Activated CD8-positive, alpha-beta T cell treated with anti-CD3 and anti-CD28 coated beads for 36 hours (primary cell): ENCODE measurements at regions not wholly inside any gene's neighbourhood (a gene's known extent, or its start where the extent isn't known, plus 50 kb on each side); places are given as distances from the start of the nearest gene placed in this dataset.

Source experiments
- ATAC-seq: fragments of 200-7000 bp; cut with Tn5 transposase; one replicate; pipeline ENCODE4 v1.10.0; 2021; ENCODE audit warnings: mild to moderate bottlenecking, moderate library complexity
- CTCF ChIA-PET: fragments of 350-600 bp; sonication (Branson Sonifier 250); formaldehyde crosslinking; loops from one replicate; lab custom pipeline; 2021; ENCODE audit warnings: antibody characterized with exemption; lab: Charles Lee
- POLR2A ChIA-PET: fragments of 350-600 bp; sonication (Branson Sonifier 250); formaldehyde crosslinking; loops from one replicate; lab custom pipeline; 2021; ENCODE audit warnings: antibody characterized with exemption; lab: Charles Lee
- DNase-seq: peaks from one replicate; pipeline ENCODE4 v3.0.0-alpha.2; 2020
- H3K27ac Mint-ChIP-seq: one replicate; pipeline ENCODE4 v1.8.0; 2021; ENCODE audit warnings: mild to moderate bottlenecking, mixed read lengths
- H3K27me3 Mint-ChIP-seq: one replicate; pipeline ENCODE4 v1.8.0; 2021; ENCODE audit warnings: mixed read lengths
- H3K36me3 Mint-ChIP-seq: one replicate; pipeline ENCODE4 v1.8.0; 2021; ENCODE audit warnings: low read depth, mixed read lengths
- H3K4me1 Mint-ChIP-seq: one replicate; pipeline ENCODE4 v1.8.0; 2021; ENCODE audit warnings: low read depth, mixed read lengths
- H3K4me3 Mint-ChIP-seq: one replicate; pipeline ENCODE4 v1.8.0; 2021; ENCODE audit warnings: mild to moderate bottlenecking, moderate library complexity, mixed read lengths
- H3K9me3 Mint-ChIP-seq: one replicate; pipeline ENCODE4 v1.8.0; 2021; ENCODE audit warnings: mixed read lengths
- CTCF ChIP-seq: fragments of 200-600 bp; IDR thresholded peaks from one replicate; pipeline ENCODE4 v1.8.0; 2022; ENCODE audit warnings: antibody characterized with exemption, mild to moderate bottlenecking
- intact Hi-C: fragments of 100-400 bp; cut with micrococcal nuclease; formaldehyde crosslinking; loops from one replicate; pipeline ENCODE4 v1.10.0; 2022

GRCh38 chr15:77853910-77854309 is 221.2 kb upstream of the LINGO1 start:
- CTCF ChIA-PET, result interaction anchor here (0.9 kb wide), 1 partner anchor 236 kb away, joined by 3 read pairs; no protein-coding TSS in a partner anchor
- POLR2A ChIA-PET, result no interaction called here
- Mint-ChIP-seq H3K9me3 (peaks cover 3% of the 10 kb centered on the region), H3K4me3 (no peak overlapping the region), H3K4me1 (no peaks in the 10 kb centered on the region), H3K27ac (no peak overlapping the region), H3K27me3 (peaks cover 4% of the 10 kb centered on the region), H3K36me3 (no peaks in the 10 kb centered on the region)
- intact Hi-C loops, result no loop called here
- no peak for DNase-seq
- TF ChIP-seq CTCF, result no peak
- no peak for ATAC-seq

- H3K36me3 Mint-ChIP-seq, result no peaks in the 10 kb centered on the region
- ChIA-PET POLR2A (no interaction called here), CTCF (no interaction called here)
- intact Hi-C loops, result no loop called here
- ATAC-seq (no peak), DNase-seq (no peak)
- H3K4me3 Mint-ChIP-seq, result no peak overlapping the region
- no peak for TF ChIP-seq CTCF
- peaks cover 3% of the 10 kb centered on the region for H3K9me3 Mint-ChIP-seq
- H3K4me1 Mint-ChIP-seq, result no peaks in the 10 kb centered on the region
- peaks cover 8% of the 10 kb centered on the region for H3K27me3 Mint-ChIP-seq
- no peak overlapping the region for H3K27ac Mint-ChIP-seq
Observed at GRCh38 chr15:77853008-77853328, 220.3 kb upstream of the LINGO1 start.

- no peak for TF ChIP-seq CTCF
- ATAC-seq (no peak), DNase-seq (no peak)
- POLR2A ChIA-PET, result interaction anchor here (0.6 kb wide), 1 partner anchor 210 kb away, joined by 4 read pairs; no protein-coding TSS in a partner anchor
- no peaks in the 10 kb centered on the region for H3K36me3 Mint-ChIP-seq
- intact Hi-C loops, result no loop called here
- H3K9me3 Mint-ChIP-seq, result peaks cover 3% of the 10 kb centered on the region
- CTCF ChIA-PET, result interaction anchor here (1.2 kb wide), 1 partner anchor 18 kb away, joined by 4 read pairs; no protein-coding TSS in a partner anchor
- no peaks in the 10 kb centered on the region for H3K4me1 Mint-ChIP-seq
- H3K27ac Mint-ChIP-seq, result no peak overlapping the region
- H3K4me3 Mint-ChIP-seq, result no peak overlapping the region
- peaks cover 11% of the 10 kb centered on the region for H3K27me3 Mint-ChIP-seq
Observed at GRCh38 chr15:77852241-77853007, 219.7 kb upstream of the LINGO1 start.

- Mint-ChIP-seq H3K27me3 (peaks cover 16% of the 10 kb centered on the region), H3K4me3 (no peak overlapping the region), H3K9me3 (peaks cover 3% of the 10 kb centered on the region), H3K27ac (no peak overlapping the region), H3K4me1 (no peaks in the 10 kb centered on the region), H3K36me3 (no peaks in the 10 kb centered on the region)
- ChIA-PET CTCF (interaction anchor here (1.2 kb wide), 1 partner anchor 19 kb away, joined by 4 read pairs; no protein-coding TSS in a partner anchor), POLR2A (no interaction called here)
- ATAC-seq (no peak), DNase-seq (no peak)
- intact Hi-C loops, result no loop called here
- TF ChIP-seq CTCF, result no peak
Observed at GRCh38 chr15:77851691-77852090, 219.0 kb upstream of the LINGO1 start.

GRCh38 chr15:77851086-77851485 is 218.4 kb upstream of the LINGO1 start:
- H3K9me3 Mint-ChIP-seq, result peaks cover 3% of the 10 kb centered on the region
- ATAC-seq (no peak), DNase-seq (no peak)
- H3K27ac Mint-ChIP-seq, result no peak overlapping the region
- no peak for TF ChIP-seq CTCF
- H3K4me3 Mint-ChIP-seq, result no peak overlapping the region
- intact Hi-C loops, result no loop called here
- POLR2A ChIA-PET, result no interaction called here
- peaks cover 20% of the 10 kb centered on the region for H3K27me3 Mint-ChIP-seq
- CTCF ChIA-PET, result interaction anchor here (1.2 kb wide), 1 partner anchor 19 kb away, joined by 4 read pairs; no protein-coding TSS in a partner anchor
- no peaks in the 10 kb centered on the region for H3K36me3 Mint-ChIP-seq
- no peaks in the 10 kb centered on the region for H3K4me1 Mint-ChIP-seq
